GM23338 (cell line): ENCODE measurements at regions not wholly inside any gene's neighbourhood (a gene's known extent, or its start where the extent isn't known, plus 50 kb on each side); places are given as distances from the start of the nearest gene placed in this dataset.

Experiments used
- ATAC-seq: fragments of 200-7000 bp; cut with Tn5 transposase; 3 replicates; pipeline ENCODE4 v1.9.1; 2020
- DNase-seq: peaks from one replicate; pipeline ENCODE4 v3.0.0-alpha.2; 2015; ENCODE audit warnings: low spot score
- H2AFZ ChIP-seq: fragments of 200-600 bp; sonication (generic); 2 replicates; pipeline ENCODE4 v1.8.0; 2016; ENCODE audit warnings: antibody characterized with exemption, mild to moderate bottlenecking, moderate library complexity
- H3F3A ChIP-seq: fragments of 200-600 bp; sonication (generic); replicated peaks from 2 replicates; pipeline ENCODE4 v1.8.0; 2017; ENCODE audit warnings: antibody characterized with exemption, mixed run types, low read depth
- H3K27ac ChIP-seq: fragments of 200-600 bp; sonication (generic); 2 replicates; pipeline ENCODE4 v1.6.1; 2016; ENCODE audit warnings: low read depth
- H3K27me3 ChIP-seq: fragments of 200-600 bp; sonication (generic); 2 replicates; pipeline ENCODE4 v1.8.0; 2016; ENCODE audit warnings: mild to moderate bottlenecking, mixed run types, moderate library complexity; ENCODE audit not compliant: insufficient read depth
- H3K36me3 ChIP-seq: fragments of 200-600 bp; sonication (generic); 2 replicates; pipeline ENCODE4 v1.8.0; 2016; ENCODE audit warnings: mild to moderate bottlenecking; ENCODE audit not compliant: insufficient read depth
- H3K4me1 ChIP-seq: fragments of 200-600 bp; sonication (generic); 2 replicates; pipeline ENCODE4 v1.8.0; 2016; ENCODE audit warnings: mild to moderate bottlenecking, moderate library complexity; ENCODE audit not compliant: insufficient read depth
- H3K4me2 ChIP-seq: fragments of 200-600 bp; sonication (generic); 2 replicates; pipeline ENCODE4 v1.7.1; 2017; ENCODE audit warnings: mixed run types
- H3K4me3 ChIP-seq: fragments of 200-600 bp; sonication (generic); 2 replicates; pipeline ENCODE4 v1.6.1; 2016; ENCODE audit warnings: mixed run types
- H3K79me2 ChIP-seq: fragments of 200-600 bp; sonication (generic); replicated peaks from 2 replicates; pipeline ENCODE4 v1.8.0; 2017; ENCODE audit warnings: mild to moderate bottlenecking; ENCODE audit not compliant: insufficient read depth
- H3K9me2 ChIP-seq: fragments of 200-600 bp; sonication (generic); 2 replicates; pipeline ENCODE4 v1.8.0; 2017; ENCODE audit not compliant: insufficient read depth
- H4K20me1 ChIP-seq: fragments of 200-600 bp; sonication (generic); replicated peaks from 2 replicates; pipeline ENCODE4 v1.8.0; 2017; ENCODE audit warnings: mild to moderate bottlenecking; ENCODE audit not compliant: insufficient read depth
- H3K27ac Mint-ChIP-seq: 2 replicates; pipeline ENCODE4 v1.8.0; 2020; ENCODE audit warnings: inconsistent platforms, mild to moderate bottlenecking, moderate library complexity, mixed read lengths
- H3K27me3 Mint-ChIP-seq: 3 replicates; pipeline ENCODE4 v1.8.0; 2022; ENCODE audit warnings: low read depth, mild to moderate bottlenecking, moderate library complexity, mixed read lengths, inconsistent platforms; ENCODE audit not compliant: insufficient read depth, poor library complexity
- H3K36me3 Mint-ChIP-seq: 3 replicates; pipeline ENCODE4 v1.8.0; 2021; ENCODE audit warnings: low read depth, mild to moderate bottlenecking, inconsistent platforms, moderate library complexity, mixed read lengths
- H3K4me1 Mint-ChIP-seq: 3 replicates; pipeline ENCODE4 v1.8.0; 2020; ENCODE audit warnings: mild to moderate bottlenecking, inconsistent platforms, mixed read lengths
- H3K4me3 Mint-ChIP-seq: 3 replicates; pipeline ENCODE4 v1.8.0; 2021; ENCODE audit warnings: moderate library complexity, mild to moderate bottlenecking, inconsistent platforms, mixed read lengths
- H3K9me3 Mint-ChIP-seq: 3 replicates; pipeline ENCODE4 v1.8.0; 2020; ENCODE audit warnings: moderate library complexity, mild to moderate bottlenecking, inconsistent platforms, mixed read lengths
- CREB1 ChIP-seq: fragments of 250-450 bp; sonication (Bioruptor Pico); IDR thresholded peaks from 2 replicates; pipeline ENCODE4 v1.5.0; 2020; ENCODE audit warnings: low read depth, mild to moderate bottlenecking, moderate library complexity
- CTCF ChIP-seq, 2 experiments: fragments of 200-600 bp in 1 of 2; sonication (generic) in 1 of 2; conservative IDR thresholded peaks; 2 replicates each; pipeline versions ENCODE4 v1.5.1 to v1.6.1; 2016 to 2017; ENCODE audit warnings: antibody characterized with exemption in 2 of 2, low read depth in 2 of 2, mild to moderate bottlenecking in 2 of 2, moderate library complexity in 1 of 2
- ETS1 ChIP-seq: IDR thresholded peaks from 2 replicates; pipeline ENCODE4 v1.6.1; 2016; ENCODE audit warnings: antibody characterized with exemption
- EZH2 ChIP-seq: fragments of 200-600 bp; sonication (generic); IDR thresholded peaks from one replicate; pipeline ENCODE4 v1.8.0; 2017; ENCODE audit warnings: antibody characterized with exemption, mild to moderate bottlenecking, low read depth; ENCODE audit not compliant: unreplicated experiment
- JUNB ChIP-seq: IDR thresholded peaks from one replicate; pipeline ENCODE4 v1.6.1; 2016; ENCODE audit warnings: antibody characterized with exemption; ENCODE audit not compliant: unreplicated experiment
- NANOG ChIP-seq: IDR thresholded peaks from 2 replicates; pipeline ENCODE4 v1.6.1; 2016; ENCODE audit warnings: antibody characterized with exemption, borderline replicate concordance
- POLR2AphosphoS5 ChIP-seq: IDR thresholded peaks from 2 replicates; pipeline ENCODE4 v1.6.1; 2016; ENCODE audit warnings: antibody characterized with exemption, low read depth
- STAT1 ChIP-seq: IDR thresholded peaks from one replicate; pipeline ENCODE4 v1.6.1; 2016; ENCODE audit warnings: antibody characterized with exemption; ENCODE audit not compliant: unreplicated experiment
- ZNF331 ChIP-seq: fragments of 250-450 bp; sonication (Bioruptor Pico); IDR thresholded peaks from 2 replicates; pipeline ENCODE4 v1.5.0; 2020; ENCODE audit warnings: low read depth, mild to moderate bottlenecking, moderate library complexity
- ZNF462 ChIP-seq: fragments of 250-450 bp; sonication (Bioruptor Pico); IDR thresholded peaks from 2 replicates; pipeline ENCODE4 v1.5.0; 2020; ENCODE audit warnings: mild to moderate bottlenecking, moderate library complexity
- TF ChIP-seq, protein P1 (sequence below): IDR thresholded peaks from one replicate; pipeline ENCODE4 v1.6.1; 2018; ENCODE audit warnings: antibody characterized with exemption; ENCODE audit not compliant: unreplicated experiment

GRCh38 chr17:73782641-73783381 is 138.6 kb upstream of the SDK2 start (continued):
- no peak for TF ChIP-seq ZNF462 (CRISPR knock-in tag)
- no peak for TF ChIP-seq POLR2AphosphoS5

GRCh38 chr17:73783382-73783766 is 139.1 kb upstream of the SDK2 start:
- Mint-ChIP-seq H3K27ac (no peak overlapping the region), H3K9me3 (peaks cover 13% of the 10 kb centered on the region; the same call in 2 of the 3 replicates), H3K4me3 (no peak overlapping the region), H3K36me3 (0 out of 3 replicates have a peak, but pooled peaks cover 2% of the 10 kb centered on the region), H3K4me1 (peaks cover 42% of the 10 kb centered on the region), H3K27me3 (peaks cover 7% of the 10 kb centered on the region)
- Histone ChIP-seq H3K4me3 (no peak overlapping the region), H3K27me3 (no peaks in the 10 kb centered on the region), H3K36me3 (no peaks in the 10 kb centered on the region), H2AFZ (no peak overlapping the region), H3K79me2 (no peaks in the 10 kb centered on the region), H3K9me2 (no peaks in the 10 kb centered on the region), H3K4me2 (no peak overlapping the region), H3F3A (no peaks in the 10 kb centered on the region), H3K27ac (no peak overlapping the region), H4K20me1 (no peaks in the 10 kb centered on the region), H3K4me1 (peaks cover 19% of the 10 kb centered on the region)
- ATAC-seq (no peak), DNase-seq (no peak)
- TF ChIP-seq CREB1 (CRISPR knock-in tag): no peak
- TF ChIP-seq ZNF331 (CRISPR knock-in tag): no peak
- no peak for TF ChIP-seq CTCF (conservative IDR thresholded peaks at IDR 0.05; ENCODE audit: low read depth in 2 of 2)
- no peak for TF ChIP-seq POLR2AphosphoS5
- TF ChIP-seq NANOG: no peak
- TF ChIP-seq, protein P1, sequence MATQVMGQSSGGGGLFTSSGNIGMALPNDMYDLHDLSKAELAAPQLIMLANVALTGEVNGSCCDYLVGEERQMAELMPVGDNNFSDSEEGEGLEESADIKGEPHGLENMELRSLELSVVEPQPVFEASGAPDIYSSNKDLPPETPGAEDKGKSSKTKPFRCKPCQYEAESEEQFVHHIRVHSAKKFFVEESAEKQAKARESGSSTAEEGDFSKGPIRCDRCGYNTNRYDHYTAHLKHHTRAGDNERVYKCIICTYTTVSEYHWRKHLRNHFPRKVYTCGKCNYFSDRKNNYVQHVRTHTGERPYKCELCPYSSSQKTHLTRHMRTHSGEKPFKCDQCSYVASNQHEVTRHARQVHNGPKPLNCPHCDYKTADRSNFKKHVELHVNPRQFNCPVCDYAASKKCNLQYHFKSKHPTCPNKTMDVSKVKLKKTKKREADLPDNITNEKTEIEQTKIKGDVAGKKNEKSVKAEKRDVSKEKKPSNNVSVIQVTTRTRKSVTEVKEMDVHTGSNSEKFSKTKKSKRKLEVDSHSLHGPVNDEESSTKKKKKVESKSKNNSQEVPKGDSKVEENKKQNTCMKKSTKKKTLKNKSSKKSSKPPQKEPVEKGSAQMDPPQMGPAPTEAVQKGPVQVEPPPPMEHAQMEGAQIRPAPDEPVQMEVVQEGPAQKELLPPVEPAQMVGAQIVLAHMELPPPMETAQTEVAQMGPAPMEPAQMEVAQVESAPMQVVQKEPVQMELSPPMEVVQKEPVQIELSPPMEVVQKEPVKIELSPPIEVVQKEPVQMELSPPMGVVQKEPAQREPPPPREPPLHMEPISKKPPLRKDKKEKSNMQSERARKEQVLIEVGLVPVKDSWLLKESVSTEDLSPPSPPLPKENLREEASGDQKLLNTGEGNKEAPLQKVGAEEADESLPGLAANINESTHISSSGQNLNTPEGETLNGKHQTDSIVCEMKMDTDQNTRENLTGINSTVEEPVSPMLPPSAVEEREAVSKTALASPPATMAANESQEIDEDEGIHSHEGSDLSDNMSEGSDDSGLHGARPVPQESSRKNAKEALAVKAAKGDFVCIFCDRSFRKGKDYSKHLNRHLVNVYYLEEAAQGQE: no peak
- TF ChIP-seq ETS1: no peak
- no peak for TF ChIP-seq EZH2
- TF ChIP-seq STAT1: no peak
- TF ChIP-seq JUNB: no peak
